Tibial nerve (tissue), 3 donors: ENCODE measurements at regions not wholly inside any gene's neighbourhood (a gene's known extent, or its start where the extent isn't known, plus 50 kb on each side); places are given as distances from the start of the nearest gene placed in this dataset.

ENCODE experiments used
- POLR2A ChIP-seq, 2 donors: fragments of 450-650 bp; IDR thresholded peaks; one replicate each; pipeline ENCODE4 v1.6.1; 2017; ENCODE audit warnings: antibody characterized with exemption in 2 of 2, mild to moderate bottlenecking in 2 of 2, moderate library complexity in 2 of 2
- TF ChIP-seq, protein P1 (sequence below), 5 experiments: fragments of 200-600 bp in 3 of 5; fragments of 450-650 bp in 2 of 5; sonication (generic) in 3 of 5; IDR thresholded peaks; one replicate each; pipeline ENCODE4 v1.5.1; 2016 to 2019; ENCODE audit warnings: antibody characterized with exemption in 5 of 5, mild to moderate bottlenecking in 3 of 5, moderate library complexity in 2 of 5

- TF ChIP-seq, protein P1, sequence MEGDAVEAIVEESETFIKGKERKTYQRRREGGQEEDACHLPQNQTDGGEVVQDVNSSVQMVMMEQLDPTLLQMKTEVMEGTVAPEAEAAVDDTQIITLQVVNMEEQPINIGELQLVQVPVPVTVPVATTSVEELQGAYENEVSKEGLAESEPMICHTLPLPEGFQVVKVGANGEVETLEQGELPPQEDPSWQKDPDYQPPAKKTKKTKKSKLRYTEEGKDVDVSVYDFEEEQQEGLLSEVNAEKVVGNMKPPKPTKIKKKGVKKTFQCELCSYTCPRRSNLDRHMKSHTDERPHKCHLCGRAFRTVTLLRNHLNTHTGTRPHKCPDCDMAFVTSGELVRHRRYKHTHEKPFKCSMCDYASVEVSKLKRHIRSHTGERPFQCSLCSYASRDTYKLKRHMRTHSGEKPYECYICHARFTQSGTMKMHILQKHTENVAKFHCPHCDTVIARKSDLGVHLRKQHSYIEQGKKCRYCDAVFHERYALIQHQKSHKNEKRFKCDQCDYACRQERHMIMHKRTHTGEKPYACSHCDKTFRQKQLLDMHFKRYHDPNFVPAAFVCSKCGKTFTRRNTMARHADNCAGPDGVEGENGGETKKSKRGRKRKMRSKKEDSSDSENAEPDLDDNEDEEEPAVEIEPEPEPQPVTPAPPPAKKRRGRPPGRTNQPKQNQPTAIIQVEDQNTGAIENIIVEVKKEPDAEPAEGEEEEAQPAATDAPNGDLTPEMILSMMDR (IDR thresholded peaks at IDR 0.05), result no peak
- no peak for TF ChIP-seq POLR2A (IDR thresholded peaks at IDR 0.05)
Measured at GRCh38 chr11:123255909-123256308, 60.9 kb upstream of the CLMP start.
